SK-N-SH treated with all-trans-retinoic acid at 6 μM for 48 hours (cell line): ENCODE measurements at regions not wholly inside any gene's neighbourhood (a gene's known extent, or its start where the extent isn't known, plus 50 kb on each side); places are given as distances from the start of the nearest gene placed in this dataset.

Experiments used
- ARNTL ChIP-seq: fragments of 450-650 bp; formaldehyde crosslinking; IDR thresholded peaks from 2 replicates; pipeline ENCODE4 v1.5.0; 2020; ENCODE audit warnings: low read depth, mild to moderate bottlenecking, moderate library complexity, borderline replicate concordance
- BACH2 ChIP-seq: fragments of 250-450 bp; sonication (Bioruptor Pico); IDR thresholded peaks from 2 replicates; pipeline ENCODE4 v1.9.0; 2021; ENCODE audit warnings: mild to moderate bottlenecking, borderline replicate concordance
- GLIS3 ChIP-seq: fragments of 250-450 bp; sonication (Bioruptor Pico); IDR thresholded peaks from 2 replicates; pipeline ENCODE4 v1.5.0; 2020; ENCODE audit warnings: mild to moderate bottlenecking, moderate library complexity
- ISL1 ChIP-seq: fragments of 250-450 bp; sonication (Bioruptor Pico); IDR thresholded peaks from 2 replicates; pipeline ENCODE4 v2.1.2; 2022; ENCODE audit warnings: mild to moderate bottlenecking, moderate library complexity
- PATZ1 ChIP-seq: fragments of 250-450 bp; sonication (Bioruptor Pico); IDR thresholded peaks from 2 replicates; pipeline ENCODE4 v1.8.0; 2020; ENCODE audit warnings: mild to moderate bottlenecking, moderate library complexity, borderline replicate concordance
- RARB ChIP-seq: fragments of 250-450 bp; sonication (Bioruptor Pico); IDR thresholded peaks from 2 replicates; pipeline ENCODE4 v1.8.0; 2021; ENCODE audit warnings: mild to moderate bottlenecking, moderate library complexity
- SNAI2 ChIP-seq: fragments of 250-450 bp; sonication (Bioruptor Pico); IDR thresholded peaks from 2 replicates; pipeline ENCODE4 v1.5.0; 2020; ENCODE audit warnings: mild to moderate bottlenecking, moderate library complexity
- TCF4 ChIP-seq: fragments of 250-450 bp; sonication (Bioruptor Pico); IDR thresholded peaks from 2 replicates; pipeline ENCODE4 v1.8.0; 2021; ENCODE audit warnings: mild to moderate bottlenecking, moderate library complexity, borderline replicate concordance
- ZC3H10 ChIP-seq: fragments of 250-450 bp; sonication (Bioruptor Pico); IDR thresholded peaks from 2 replicates; pipeline ENCODE4 v1.5.1; 2021; ENCODE audit warnings: mild to moderate bottlenecking, moderate library complexity
- ZFP3 ChIP-seq: fragments of 250-450 bp; sonication (Bioruptor Pico); IDR thresholded peaks from 2 replicates; pipeline ENCODE4 v1.5.0; 2020; ENCODE audit warnings: mild to moderate bottlenecking, moderate library complexity
- ZNF70 ChIP-seq: fragments of 450-650 bp; formaldehyde crosslinking; IDR thresholded peaks from 2 replicates; pipeline ENCODE4 v1.5.0; 2020; ENCODE audit warnings: mild to moderate bottlenecking, moderate library complexity

GRCh38 chr1:82214606-82215005, 413.9 kb downstream of the ADGRL2 start:
- no peak for TF ChIP-seq ZNF70 (CRISPR knock-in tag)
- no peak for TF ChIP-seq ISL1
- no peak for TF ChIP-seq ZFP3 (CRISPR knock-in tag)
- TF ChIP-seq TCF4 (CRISPR knock-in tag): no peak
- no peak for TF ChIP-seq ZC3H10 (CRISPR knock-in tag)
- no peak for TF ChIP-seq GLIS3 (CRISPR knock-in tag)
- no peak for TF ChIP-seq BACH2 (CRISPR knock-in tag)
- no peak for TF ChIP-seq SNAI2 (CRISPR knock-in tag)
- no peak for TF ChIP-seq PATZ1 (CRISPR knock-in tag)
- TF ChIP-seq ARNTL (CRISPR knock-in tag): no peak
- TF ChIP-seq RARB: no peak
